GM19468 (cell line): ENCODE measurements at regions not wholly inside any gene's neighbourhood (a gene's known extent, or its start where the extent isn't known, plus 50 kb on each side); places are given as distances from the start of the nearest gene placed in this dataset.

Experiments used
- ATAC-seq: cut with Tn5 transposase; IDR thresholded peaks from one replicate; pipeline ENCODE4 v1.9.1; 2021; ENCODE audit warnings: mild to moderate bottlenecking, moderate library complexity, moderate number of reproducible peaks; ENCODE audit not compliant: unreplicated experiment; ENCODE audit errors: extremely low read depth

- no peak for ATAC-seq
Measured at GRCh38 chr3:19093084-19093483, 55.2 kb upstream of the KCNH8 start.

DNA sequence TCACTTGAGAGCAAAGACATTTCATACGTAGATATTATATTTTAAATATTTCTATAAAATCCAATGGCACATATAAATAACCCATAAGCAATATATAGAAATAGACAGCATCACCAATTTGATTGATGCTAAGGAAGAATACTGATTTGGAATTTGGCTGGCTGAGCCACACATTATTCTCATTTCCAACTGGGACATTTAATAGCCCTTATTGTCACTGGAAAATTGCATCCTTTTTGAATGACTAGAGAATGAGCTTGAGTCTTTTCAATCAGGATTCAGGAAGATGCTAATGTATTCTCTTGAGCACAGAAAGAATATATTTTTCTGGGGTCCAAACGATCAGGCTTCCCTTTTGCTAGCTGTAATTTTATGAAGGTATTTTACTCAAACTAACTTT lies 70.9 kb upstream of the KCNH8 start:
- ATAC-seq = no peak

DNA sequence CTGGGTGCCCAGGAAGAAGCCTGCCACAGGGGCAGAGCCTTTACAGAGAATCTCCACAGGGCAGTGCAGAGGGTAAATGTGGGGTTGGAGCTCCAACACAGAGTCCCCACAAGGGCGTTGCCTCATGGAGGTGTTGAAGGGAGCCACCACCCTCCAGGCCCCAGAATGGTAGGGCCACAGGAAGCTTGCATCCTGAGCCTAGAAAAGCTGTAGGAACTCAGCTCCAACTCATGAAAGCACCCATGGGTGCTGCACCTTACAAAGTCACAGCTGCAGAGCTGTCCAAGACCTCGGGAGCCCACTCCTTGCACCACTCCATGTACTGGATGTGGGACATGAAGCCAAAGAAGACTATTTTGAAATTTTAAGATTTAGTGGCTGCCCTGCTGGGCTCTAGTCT lies 73.3 kb upstream of the KCNH8 start:
- no peak for ATAC-seq

DNA sequence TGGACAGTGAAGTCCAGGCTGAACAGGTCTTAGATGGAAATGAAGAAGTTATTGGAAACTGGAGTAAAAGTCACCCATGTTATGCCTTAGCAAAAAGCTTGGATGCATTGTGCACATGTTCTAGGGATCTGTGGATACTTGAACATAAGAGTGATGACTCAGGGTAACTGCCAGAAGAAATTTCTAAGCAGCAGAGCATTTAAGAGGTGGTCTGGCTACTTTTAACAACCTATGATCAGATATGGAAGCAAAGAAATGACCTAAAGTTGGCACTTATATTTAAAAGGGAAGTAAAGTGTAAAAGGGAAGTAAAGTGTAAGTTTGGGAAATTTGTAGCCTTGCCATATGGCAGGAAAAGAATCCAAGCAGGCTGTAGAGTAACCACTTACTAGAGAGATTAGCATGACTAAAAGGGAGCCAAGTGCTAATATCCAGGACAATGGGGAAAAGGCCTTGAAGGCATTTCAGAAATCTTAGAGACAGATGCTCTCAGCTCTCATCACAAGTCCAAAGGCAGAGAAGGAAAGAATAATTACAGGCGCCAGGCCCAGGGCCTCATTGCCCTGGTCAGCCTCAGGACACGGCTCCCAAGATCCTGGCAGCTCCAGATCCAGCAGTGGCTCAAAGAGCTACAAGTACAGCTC lies 73.9 kb upstream of the KCNH8 start:
- ATAC-seq = no peak

- ATAC-seq = no peak
Measured at GRCh38 chr3:19073341-19074105, 74.8 kb upstream of the KCNH8 start.

GRCh38 chr3:19070325-19070724 lies 78.0 kb upstream of the KCNH8 start:
- ATAC-seq = no peak

DNA sequence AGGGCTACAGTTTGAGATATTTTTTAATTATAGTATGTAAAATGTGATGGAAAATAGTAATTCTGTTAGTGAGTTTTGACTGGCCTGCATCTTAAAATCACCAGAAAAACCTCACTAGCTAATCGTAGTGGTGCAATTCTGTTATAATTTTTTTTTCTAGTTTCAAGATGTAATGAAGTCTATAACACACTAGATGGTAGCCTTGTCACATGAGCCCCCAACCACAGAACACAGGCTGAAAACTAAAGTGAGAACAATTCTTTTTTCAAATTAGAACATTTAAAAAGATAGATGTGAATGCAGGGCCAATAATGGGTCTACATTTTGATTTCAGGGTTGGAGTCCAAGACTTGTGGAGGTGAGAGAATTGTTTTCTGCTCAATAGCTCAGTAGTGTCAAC lies 83.3 kb upstream of the KCNH8 start:
- no peak for ATAC-seq

GRCh38 chr3:19063936-19064335 lies 84.4 kb upstream of the KCNH8 start:
- ATAC-seq = no peak

DNA sequence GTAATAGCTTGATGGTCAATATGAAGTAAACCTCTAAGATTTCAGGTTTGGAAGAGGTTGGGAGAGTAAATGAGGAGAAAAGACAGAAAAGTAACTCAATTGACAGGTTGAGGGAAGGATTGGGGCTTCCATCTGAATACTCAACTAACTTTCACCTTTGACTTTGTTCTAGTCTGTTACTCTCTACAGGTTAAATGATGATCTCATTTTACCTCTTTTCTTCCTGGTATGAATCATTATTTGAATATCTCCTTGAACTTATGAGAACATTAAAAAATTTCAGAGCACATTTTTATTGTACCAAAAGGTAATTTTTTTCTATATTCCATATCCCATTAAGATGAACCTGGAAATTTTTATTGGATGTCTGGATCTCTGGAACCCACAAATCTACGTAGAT lies 87.9 kb upstream of the KCNH8 start:
- ATAC-seq = no peak

GRCh38 chr3:19052874-19053273 lies 95.4 kb upstream of the KCNH8 start:
- no peak for ATAC-seq

DNA sequence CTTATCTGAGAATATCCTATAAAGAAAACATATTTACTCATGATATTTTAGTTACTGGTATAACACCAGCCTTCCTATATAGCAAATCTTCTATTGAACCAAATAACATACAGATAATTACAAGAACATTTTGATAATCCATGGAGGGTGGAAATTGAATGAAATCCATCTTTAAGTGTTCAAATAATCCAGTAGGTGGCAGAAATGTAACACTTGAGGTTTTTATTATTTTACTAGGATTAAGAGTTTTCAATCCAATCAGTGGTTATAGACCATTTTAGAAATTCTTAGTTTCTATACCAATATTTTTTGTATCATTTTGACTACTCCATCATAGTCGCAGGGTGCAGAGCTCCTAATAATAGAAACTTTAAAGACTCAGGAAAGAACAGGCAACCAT lies 101.9 kb upstream of the KCNH8 start:
- no peak for ATAC-seq

DNA sequence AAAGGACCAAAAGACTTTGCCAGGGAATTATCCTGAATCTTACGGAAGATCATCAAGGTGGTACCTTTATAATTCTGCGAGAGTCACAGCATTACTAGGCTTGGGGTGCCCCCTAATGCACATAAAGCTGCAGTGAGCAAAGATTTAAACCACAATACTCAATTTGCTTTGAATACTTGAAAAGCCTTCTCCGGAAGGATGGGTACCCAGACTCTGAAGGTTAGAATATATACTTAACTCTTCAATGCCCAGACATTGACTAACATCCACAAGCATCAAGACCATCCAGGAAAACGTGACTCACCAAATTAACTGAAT lies 117.8 kb upstream of the KCNH8 start:
- ATAC-seq = no peak

- ATAC-seq = no peak
Measured at GRCh38 chr3:19029837-19030521, 118.3 kb upstream of the KCNH8 start.

- no peak for ATAC-seq
Measured at GRCh38 chr3:19025441-19025840, 122.9 kb upstream of the KCNH8 start.

DNA sequence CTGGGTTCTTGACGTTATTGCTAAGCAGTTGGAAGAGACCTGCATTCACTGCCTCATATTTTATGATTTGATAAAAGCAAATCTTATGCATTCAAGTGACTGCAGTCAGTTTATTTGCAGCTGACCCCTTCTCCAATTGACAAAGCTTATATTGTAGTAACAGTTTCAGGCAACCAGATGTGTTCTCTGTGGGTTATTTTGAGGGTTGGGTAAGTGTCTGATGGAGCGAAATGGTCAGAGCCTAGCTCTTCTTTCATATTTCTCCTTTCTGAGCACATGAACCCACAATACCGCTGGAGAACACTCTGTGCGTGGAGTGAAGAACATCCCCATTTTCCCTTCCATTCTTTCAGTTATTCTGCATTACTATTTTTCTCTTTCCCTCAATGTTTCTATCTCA lies 125.8 kb upstream of the KCNH8 start:
- no peak for ATAC-seq

DNA sequence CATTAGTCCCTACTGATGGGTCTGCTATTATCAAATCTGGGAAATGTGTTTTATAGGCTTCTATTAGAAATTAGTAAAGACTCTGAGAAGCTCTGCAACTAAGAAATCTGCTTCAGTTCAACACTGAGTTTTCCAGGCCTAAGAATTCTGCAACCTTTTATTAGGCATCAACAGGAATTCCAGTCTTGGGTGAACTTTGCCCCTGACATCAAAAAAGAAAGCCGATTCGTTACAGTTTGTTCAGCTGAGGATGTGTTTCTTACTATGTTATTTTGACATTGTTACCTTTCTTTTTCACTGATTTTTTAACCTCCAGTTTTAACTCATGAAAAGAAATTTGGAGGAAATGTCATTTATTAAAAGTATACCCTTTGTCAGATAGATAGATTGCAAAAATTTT lies 131.5 kb upstream of the KCNH8 start:
- no peak for ATAC-seq

GRCh38 chr3:19013879-19014278 lies 134.4 kb upstream of the KCNH8 start:
- ATAC-seq = no peak

DNA sequence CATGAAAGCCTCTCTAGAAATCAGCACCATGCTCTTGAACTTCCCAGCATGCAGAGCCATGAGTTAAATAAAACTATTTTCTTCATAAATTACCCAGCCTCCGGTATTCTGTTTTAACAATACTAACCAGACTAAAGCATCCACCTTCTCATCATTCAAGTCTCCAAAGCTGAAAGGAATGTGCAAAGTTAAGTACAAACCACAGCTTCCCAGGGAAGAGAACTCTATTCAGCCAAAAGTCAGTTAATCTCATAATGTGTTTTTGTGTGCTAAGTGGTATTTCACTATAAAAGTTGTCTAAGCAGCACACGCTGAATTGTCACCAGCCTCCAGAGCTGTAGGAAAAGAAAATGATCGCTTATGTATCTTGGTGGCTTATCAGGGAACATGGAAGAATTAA lies 135.5 kb upstream of the KCNH8 start:
- ATAC-seq = no peak

DNA sequence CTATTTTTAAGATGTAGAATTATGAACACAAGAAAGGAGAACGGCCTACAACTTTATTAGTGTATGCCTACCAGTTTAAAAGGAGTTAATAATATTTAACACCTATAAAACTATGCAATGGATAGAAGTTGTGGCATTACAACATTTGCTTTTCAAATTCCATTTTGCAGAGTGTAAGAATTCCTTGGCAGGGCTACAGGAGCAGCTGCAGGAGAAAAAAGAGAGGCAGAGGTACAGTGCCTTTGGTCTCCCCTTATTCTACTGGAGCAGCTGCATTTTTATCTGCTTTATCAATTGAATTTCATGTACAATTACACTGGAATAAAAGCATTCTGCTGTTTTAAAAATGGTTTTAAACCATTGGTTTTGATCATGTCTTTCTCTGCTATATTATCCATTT lies 145.7 kb upstream of the KCNH8 start:
- ATAC-seq = no peak

- no peak for ATAC-seq
Measured at GRCh38 chr3:18998069-18998468, 150.2 kb upstream of the KCNH8 start.

DNA sequence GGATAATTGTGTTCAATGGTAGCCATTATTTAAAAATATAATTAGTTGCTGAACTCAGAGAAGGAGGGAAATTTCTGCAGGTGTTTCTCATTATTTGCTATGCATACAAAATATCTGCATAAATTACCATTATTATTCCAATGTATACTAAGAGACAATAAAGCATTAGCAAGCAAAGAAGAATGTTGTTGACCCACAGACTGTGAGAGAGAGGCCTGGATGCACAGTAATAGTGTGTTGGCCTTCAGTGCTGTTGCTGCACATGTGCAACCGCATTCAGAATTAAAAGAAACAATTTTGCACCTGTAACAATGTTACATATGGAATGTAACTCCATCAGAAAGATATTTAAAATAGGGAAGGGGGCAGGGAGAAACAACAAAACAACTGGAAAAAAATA lies 155.6 kb upstream of the KCNH8 start:
- no peak for ATAC-seq
